ENCODE measurements at regions not wholly inside any gene's neighbourhood (a gene's known extent, or its start where the extent isn't known, plus 50 kb on each side); places are given as distances from the start of the nearest gene placed in this dataset.

DNA sequence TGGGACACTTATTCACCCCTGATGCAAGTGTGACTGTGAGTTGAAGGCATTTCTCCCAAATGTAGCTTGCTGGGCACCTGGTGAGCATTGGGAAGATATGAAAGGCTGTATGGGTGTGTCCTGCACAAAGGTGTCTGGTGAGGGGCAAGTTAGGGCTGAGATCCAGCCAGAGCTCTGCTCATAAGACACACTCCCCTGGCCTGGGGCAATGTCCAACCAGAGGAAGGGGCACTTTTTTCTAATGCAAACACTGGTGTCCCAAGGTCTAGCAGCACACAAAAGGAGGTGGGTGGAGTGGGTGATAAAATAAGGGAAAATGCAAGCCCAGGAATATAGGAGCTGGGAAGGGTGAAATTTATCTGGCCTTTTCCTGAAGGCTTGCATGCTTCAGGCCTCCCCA, 57.0 kb upstream of the TRABD2B start:
- TF ChIP-seq CTCF (IDR thresholded peaks at IDR 0.05) (no peak), POLR2A (IDR thresholded peaks at IDR 0.05) (no peak), POLR2AphosphoS5 (IDR thresholded peaks at IDR 0.05; ENCODE audit: insufficient read depth in 1 of 2, low read depth in 1 of 2) (no peak)

Data from vagina (tissue), 2 donors.